ENCODE measurements at regions not wholly inside any gene's neighbourhood (a gene's known extent, or its start where the extent isn't known, plus 50 kb on each side); places are given as distances from the start of the nearest gene placed in this dataset.

- H3K4me3 Mint-ChIP-seq = no peak overlapping the region
- no peaks in the 10 kb centered on the region for H3K4me1 Mint-ChIP-seq (ENCODE audit: low read depth)
- H3K36me3 Mint-ChIP-seq (ENCODE audit: low read depth) = no peaks in the 10 kb centered on the region
- DNase-seq = no peak
- peaks cover 2% of the 10 kb centered on the region for H3K9me3 Mint-ChIP-seq
- H3K27ac Mint-ChIP-seq = no peak overlapping the region
- H3K27me3 Mint-ChIP-seq = peaks cover 14% of the 10 kb centered on the region
Observed at GRCh38 chr5:88377705-88378656, 109.3 kb upstream of the TMEM161B start.

GRCh38 chr5:88377240-88377639, 108.6 kb upstream of the TMEM161B start:
- no peak overlapping the region for H3K4me3 Mint-ChIP-seq
- H3K27me3 Mint-ChIP-seq = peaks cover 14% of the 10 kb centered on the region

GRCh38 chr5:88376728-88377127, 108.1 kb upstream of the TMEM161B start:
- no peak overlapping the region for H3K27ac Mint-ChIP-seq
- no peaks in the 10 kb centered on the region for H3K36me3 Mint-ChIP-seq (ENCODE audit: low read depth)
- H3K4me3 Mint-ChIP-seq = no peak overlapping the region
- DNase-seq = no peak
- peaks cover 2% of the 10 kb centered on the region for H3K9me3 Mint-ChIP-seq
- no peaks in the 10 kb centered on the region for H3K4me1 Mint-ChIP-seq (ENCODE audit: low read depth)
- peaks cover 9% of the 10 kb centered on the region for H3K27me3 Mint-ChIP-seq

More at GRCh38 chr5:88377240-88377639, 108.6 kb upstream of the TMEM161B start:
- no peak for DNase-seq
- Mint-ChIP-seq H3K27ac (no peak overlapping the region), H3K36me3 (ENCODE audit: low read depth) (no peaks in the 10 kb centered on the region), H3K4me1 (ENCODE audit: low read depth) (no peaks in the 10 kb centered on the region), H3K9me3 (peaks cover 2% of the 10 kb centered on the region)

GRCh38 chr5:88374391-88374790, 105.7 kb upstream of the TMEM161B start:
- H3K36me3 Mint-ChIP-seq (ENCODE audit: low read depth) = no peaks in the 10 kb centered on the region
- DNase-seq = no peak
- H3K27me3 Mint-ChIP-seq = no peaks in the 10 kb centered on the region
- no peak overlapping the region for H3K27ac Mint-ChIP-seq
- H3K4me1 Mint-ChIP-seq (ENCODE audit: low read depth) = no peaks in the 10 kb centered on the region
- H3K9me3 Mint-ChIP-seq = no peaks in the 10 kb centered on the region
- H3K4me3 Mint-ChIP-seq = no peak overlapping the region

- Mint-ChIP-seq H3K9me3 (no peaks in the 10 kb centered on the region), H3K4me1 (ENCODE audit: low read depth) (no peaks in the 10 kb centered on the region), H3K4me3 (no peak overlapping the region), H3K36me3 (ENCODE audit: low read depth) (no peaks in the 10 kb centered on the region), H3K27ac (no peak overlapping the region), H3K27me3 (peaks cover 3% of the 10 kb centered on the region)
- DNase-seq = no peak
Observed at GRCh38 chr5:88370824-88371223, 102.2 kb upstream of the TMEM161B start.

- Mint-ChIP-seq H3K4me3 (no peak overlapping the region), H3K36me3 (ENCODE audit: low read depth) (no peaks in the 10 kb centered on the region), H3K4me1 (ENCODE audit: low read depth) (no peaks in the 10 kb centered on the region), H3K27me3 (peaks cover 3% of the 10 kb centered on the region), H3K9me3 (no peaks in the 10 kb centered on the region), H3K27ac (no peak overlapping the region)
- no peak for DNase-seq
Observed at GRCh38 chr5:88368201-88368600, 99.6 kb upstream of the TMEM161B start.

GRCh38 chr5:88364991-88365390, 96.3 kb upstream of the TMEM161B start:
- H3K4me1 Mint-ChIP-seq (ENCODE audit: low read depth) = no peaks in the 10 kb centered on the region

GRCh38 chr5:88355490-88356050, 86.9 kb upstream of the TMEM161B start:
- H3K36me3 Mint-ChIP-seq (ENCODE audit: low read depth) = no peaks in the 10 kb centered on the region
- no peak for DNase-seq
- no peak overlapping the region for H3K4me3 Mint-ChIP-seq
- H3K27ac Mint-ChIP-seq = no peak overlapping the region
- peaks cover 5% of the 10 kb centered on the region for H3K27me3 Mint-ChIP-seq
- H3K9me3 Mint-ChIP-seq = peaks cover 4% of the 10 kb centered on the region
- no peaks in the 10 kb centered on the region for H3K4me1 Mint-ChIP-seq (ENCODE audit: low read depth)

More at GRCh38 chr5:88364991-88365390, 96.3 kb upstream of the TMEM161B start:
- Mint-ChIP-seq H3K36me3 (ENCODE audit: low read depth) (no peaks in the 10 kb centered on the region), H3K27me3 (peaks cover 3% of the 10 kb centered on the region), H3K4me3 (no peak overlapping the region), H3K9me3 (no peaks in the 10 kb centered on the region), H3K27ac (no peak overlapping the region)
- DNase-seq = no peak

- H3K9me3 Mint-ChIP-seq = no peaks in the 10 kb centered on the region
- H3K4me3 Mint-ChIP-seq = no peak overlapping the region
- DNase-seq = no peak
- no peaks in the 10 kb centered on the region for H3K4me1 Mint-ChIP-seq (ENCODE audit: low read depth)
- H3K27ac Mint-ChIP-seq = no peak overlapping the region
- no peaks in the 10 kb centered on the region for H3K27me3 Mint-ChIP-seq
- no peaks in the 10 kb centered on the region for H3K36me3 Mint-ChIP-seq (ENCODE audit: low read depth)
Observed at GRCh38 chr5:88325868-88326267, 57.2 kb upstream of the TMEM161B start.

GRCh38 chr5:88322785-88323184, 54.1 kb upstream of the TMEM161B start:
- Mint-ChIP-seq H3K4me1 (ENCODE audit: low read depth) (no peaks in the 10 kb centered on the region), H3K27ac (no peak overlapping the region), H3K27me3 (no peaks in the 10 kb centered on the region), H3K4me3 (no peak overlapping the region), H3K36me3 (ENCODE audit: low read depth) (no peaks in the 10 kb centered on the region), H3K9me3 (no peaks in the 10 kb centered on the region)
- no peak for DNase-seq

Measured in activated T-cell treated with anti-CD3 and anti-CD28 coated beads, Interleukin-2, amount 50 U/mL, for 24 hours (primary cell).